ENCODE measurements at regions not wholly inside any gene's neighbourhood (a gene's known extent, or its start where the extent isn't known, plus 50 kb on each side); places are given as distances from the start of the nearest gene placed in this dataset.

DNA sequence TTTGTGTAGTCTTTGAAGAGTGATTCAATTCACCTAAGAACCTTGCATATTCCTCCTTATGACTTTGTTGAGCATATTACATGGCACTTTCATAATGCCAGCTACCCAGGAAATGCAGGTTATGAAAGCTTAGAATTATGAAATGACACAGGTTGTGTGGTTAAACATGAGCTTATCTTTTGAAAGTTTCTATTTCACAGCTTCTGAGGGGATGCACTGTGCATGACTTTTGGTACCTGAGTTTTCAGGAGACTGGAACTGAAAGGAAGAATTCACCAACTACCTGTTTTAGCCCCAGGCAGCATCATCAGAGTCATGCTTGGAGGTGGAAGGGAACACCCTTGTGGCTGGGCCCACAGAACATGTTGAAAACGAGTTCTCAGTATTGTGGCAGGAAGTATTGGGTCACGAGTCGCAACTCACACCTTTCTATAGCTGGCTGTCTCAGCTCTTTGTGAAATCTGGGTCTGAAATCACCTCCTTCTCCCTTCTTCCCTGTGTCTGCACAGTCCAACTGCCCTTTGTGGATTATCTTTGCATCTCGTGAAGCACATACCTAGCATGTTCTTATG, 228.2 kb downstream of the PTEN start:
- TF ChIP-seq EZH2 (IDR thresholded peaks at IDR 0.05; ENCODE audit: insufficient read depth, poor library complexity, severe bottlenecking) (no peak), EZH2phosphoT487 (IDR thresholded peaks at IDR 0.05; ENCODE audit: insufficient read depth, low read depth) (no peak)
